Stimulated activated naive CD4-positive, alpha-beta T cell treated with Interleukin-2 at 50 U/mL for 16 hours (primary cell): ENCODE measurements at regions not wholly inside any gene's neighbourhood (a gene's known extent, or its start where the extent isn't known, plus 50 kb on each side); places are given as distances from the start of the nearest gene placed in this dataset.
A peak's percentile ranks its signal among the peaks of the same experiment; 100 is the strongest.
"Not testable (repeated sequence)": the region's sequence is repeated elsewhere in the genome, so short reads cannot be mapped to it uniquely, and the experiment has no call there.

ENCODE experiments used
- DNase-seq: peaks from one replicate; lab custom pipeline; 2025; lab: John Stamatoyannopoulos, UW

DNA sequence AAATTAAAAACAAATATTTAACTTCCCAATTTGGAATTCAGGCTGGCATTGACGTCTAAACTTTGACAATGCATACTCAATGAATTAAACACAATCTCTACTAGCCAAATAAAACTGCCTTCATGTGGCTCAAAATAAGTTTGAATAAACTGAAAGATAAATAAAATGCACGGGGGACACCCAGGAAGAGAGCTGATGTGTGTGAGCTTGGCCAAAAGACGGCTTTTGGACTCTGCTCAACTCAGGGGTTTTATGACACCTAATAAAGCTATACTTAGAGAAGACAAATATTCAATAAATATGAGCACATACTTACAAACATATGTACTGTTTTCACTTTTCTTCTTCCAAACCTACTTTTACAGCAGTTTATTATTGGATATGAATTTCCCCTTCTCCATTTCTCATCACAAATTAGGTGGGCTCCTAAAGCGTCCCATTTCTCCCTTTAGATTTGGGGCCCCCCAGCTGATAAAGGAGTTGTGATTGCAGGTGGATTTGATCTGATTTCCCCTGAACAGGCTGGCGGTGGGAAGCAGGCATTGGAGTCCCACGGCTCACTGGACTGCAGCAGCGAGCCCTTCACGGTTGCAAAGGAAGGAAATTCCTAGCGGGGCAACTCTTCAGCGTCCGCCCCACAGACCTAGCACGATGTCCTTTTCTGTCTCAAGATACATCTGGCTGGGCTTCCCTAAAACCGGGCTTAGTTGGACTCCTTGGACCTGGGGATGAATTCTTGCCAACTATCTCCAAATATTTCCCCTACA lies 79.6 kb downstream of the INSIG1 start:
- no peak for DNase-seq

DNA sequence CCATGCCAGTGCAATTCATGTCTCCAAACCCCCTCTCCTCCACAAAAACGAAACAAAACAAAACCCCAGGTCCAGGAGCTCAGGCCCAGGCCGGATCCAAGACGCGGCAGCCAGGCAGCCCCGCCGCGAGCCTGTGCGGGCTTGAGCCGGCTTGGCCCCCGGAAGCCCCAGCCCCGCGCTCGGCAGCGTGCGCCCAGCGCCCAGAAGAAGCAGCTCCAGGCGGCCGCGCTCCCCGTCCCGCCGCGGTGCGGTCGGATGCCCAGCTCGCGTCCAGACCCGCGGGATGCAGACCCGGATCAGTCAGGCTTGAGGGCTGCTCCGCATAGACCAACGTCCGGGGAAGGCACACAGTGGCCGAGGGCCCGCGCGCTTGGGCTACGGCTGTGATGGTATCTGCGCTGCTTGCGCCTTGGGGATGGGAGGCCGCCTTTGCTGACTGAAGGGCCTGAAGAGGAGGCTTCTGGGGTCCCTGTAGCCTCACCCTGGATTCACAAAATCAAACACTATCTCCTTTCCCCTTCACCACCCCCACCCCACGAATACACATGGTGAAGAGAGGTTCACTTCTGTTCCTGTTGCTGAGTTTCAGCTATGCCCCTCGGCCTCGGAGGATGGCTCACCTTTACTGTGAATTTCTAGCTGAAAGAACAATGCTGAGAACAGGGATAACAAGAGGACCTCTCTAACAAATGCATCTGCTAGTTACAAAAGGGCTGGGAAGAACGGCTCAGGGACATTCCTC lies 79.9 kb upstream of the EN2 start:
- no peak for DNase-seq

DNA sequence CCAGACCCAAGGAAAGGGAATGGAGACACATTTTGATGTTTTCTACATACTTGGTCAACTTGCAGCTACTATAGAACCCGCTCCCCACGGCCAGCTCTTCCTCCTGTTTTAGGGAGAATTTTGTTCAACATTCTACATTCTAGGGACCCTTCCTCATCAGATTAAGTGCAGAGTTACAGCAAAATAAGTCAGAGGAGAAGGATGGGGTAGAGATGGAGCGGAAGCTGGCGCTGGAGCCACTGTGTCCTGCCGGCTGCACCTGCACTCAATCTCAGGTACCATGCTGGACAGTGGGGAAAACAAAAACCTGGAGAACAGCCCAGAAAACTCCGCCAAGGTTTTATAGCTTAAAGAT lies 79.4 kb upstream of the EN2 start:
- DNase-seq, result no peak

DNA sequence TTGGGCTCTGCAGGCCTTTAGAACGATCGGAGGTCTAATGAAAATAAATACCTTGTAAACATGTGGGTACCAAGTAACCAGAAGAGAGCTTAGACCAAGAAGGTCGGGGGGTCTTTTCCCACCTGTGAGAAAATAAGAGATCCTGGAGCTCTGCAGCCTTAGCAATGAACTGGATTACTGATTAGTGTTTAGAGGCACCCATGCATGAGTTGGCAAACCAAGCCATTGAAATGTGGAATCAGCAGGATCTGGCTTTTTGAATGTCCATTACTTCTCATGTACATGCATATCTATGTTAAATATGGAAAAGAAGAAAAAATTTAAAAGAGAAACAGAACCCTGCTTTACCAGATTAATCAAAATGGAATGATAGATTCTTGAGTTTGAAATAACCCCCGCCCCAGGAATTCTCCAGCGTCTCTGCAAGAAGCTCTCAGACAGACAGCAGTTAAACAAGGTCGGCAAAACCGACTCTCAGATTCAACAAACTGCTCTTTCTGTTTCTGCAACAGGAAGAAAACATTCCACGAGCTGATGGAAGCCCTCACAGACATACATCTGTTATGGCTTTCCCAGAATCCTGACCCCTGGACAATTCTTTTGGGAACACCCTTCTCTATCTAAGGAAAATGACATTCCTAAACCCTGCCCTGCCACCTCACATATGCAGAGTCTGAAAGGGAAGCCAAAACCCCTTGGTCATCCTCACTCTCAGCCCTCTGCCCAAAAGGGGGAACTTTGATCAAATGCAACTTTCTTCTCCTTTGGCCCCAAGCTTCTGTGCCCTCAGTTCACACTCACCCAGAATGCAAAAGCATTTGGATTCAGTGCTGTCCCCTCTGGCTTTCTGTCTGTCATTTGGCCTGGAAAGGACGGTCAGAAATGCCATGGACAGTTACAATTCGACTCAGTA lies 78.7 kb upstream of the EN2 start:
- DNase-seq, result no peak

DNA sequence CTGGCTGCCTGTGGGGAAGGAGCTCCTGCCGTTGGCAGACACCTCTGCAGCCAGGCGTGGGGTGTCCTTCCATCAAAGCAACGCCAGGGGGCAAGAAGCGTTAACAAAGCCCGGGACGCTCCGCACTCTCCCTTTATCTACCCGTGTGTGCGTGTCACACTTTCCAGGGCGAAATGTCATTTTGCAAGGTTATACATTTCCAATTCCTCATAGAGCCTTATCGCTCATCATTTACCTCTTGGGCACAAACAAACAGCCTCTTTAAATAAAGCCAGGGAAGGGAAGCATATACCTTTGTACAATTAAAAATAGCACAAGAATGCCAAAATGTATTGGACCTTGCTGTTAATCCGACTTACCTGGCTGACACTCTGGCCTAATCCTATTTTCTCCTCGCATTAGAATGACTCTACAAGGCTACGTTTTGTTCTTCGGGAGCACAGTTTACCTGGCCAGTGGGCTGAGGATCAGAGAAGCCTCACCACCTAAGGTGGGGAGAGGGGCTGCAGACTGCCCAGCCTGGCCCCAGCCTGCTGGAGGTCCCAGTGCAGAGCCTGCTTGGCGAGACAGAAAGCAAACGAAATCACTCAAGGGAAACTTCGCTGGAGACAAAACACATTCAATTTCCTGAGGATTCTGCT lies 77.6 kb upstream of the EN2 start:
- peak; percentile 65 for DNase-seq

DNA sequence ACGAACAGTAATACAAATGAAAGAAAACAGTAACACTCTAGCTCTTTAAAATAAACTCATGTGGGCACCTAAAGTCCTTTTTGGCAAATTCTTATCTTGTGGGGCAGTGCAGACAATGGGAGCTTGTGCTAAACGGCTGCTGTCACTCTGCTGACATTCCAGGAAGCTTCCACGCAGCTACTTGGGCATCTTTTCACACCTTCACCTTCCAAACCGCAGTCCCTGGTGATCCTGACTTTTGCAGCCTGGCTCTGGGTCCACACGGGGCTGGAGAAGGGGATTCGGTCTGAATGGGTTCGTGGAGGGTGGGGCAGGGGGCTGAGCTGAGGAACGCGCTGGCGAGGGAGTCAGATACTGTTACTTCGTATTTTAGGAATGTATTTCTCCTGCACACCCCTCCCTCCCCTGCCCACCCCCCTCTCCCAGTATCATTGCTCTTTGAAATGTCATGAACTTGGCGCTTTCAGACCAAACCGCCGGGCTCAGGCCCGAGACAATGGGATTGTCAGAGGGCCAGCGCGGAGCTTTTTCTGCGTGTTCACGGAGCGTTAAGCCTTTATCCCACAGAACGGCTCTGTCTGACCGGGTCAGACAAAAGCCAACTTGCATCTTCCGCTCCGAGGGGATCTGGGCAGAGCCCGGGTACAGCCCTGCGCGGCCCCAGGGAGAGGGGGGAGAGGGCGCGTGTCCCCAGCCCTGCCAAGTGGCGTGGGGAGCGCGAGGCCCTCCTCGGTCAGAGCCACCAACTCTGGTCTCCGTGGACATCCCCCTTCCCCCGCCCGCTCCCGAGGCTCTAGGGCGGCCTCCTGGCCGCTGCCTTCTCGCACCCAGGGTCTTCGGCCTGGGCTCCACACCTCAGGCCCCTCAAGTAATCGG lies 76.7 kb upstream of the EN2 start:
- DNase-seq, result no peak

DNA sequence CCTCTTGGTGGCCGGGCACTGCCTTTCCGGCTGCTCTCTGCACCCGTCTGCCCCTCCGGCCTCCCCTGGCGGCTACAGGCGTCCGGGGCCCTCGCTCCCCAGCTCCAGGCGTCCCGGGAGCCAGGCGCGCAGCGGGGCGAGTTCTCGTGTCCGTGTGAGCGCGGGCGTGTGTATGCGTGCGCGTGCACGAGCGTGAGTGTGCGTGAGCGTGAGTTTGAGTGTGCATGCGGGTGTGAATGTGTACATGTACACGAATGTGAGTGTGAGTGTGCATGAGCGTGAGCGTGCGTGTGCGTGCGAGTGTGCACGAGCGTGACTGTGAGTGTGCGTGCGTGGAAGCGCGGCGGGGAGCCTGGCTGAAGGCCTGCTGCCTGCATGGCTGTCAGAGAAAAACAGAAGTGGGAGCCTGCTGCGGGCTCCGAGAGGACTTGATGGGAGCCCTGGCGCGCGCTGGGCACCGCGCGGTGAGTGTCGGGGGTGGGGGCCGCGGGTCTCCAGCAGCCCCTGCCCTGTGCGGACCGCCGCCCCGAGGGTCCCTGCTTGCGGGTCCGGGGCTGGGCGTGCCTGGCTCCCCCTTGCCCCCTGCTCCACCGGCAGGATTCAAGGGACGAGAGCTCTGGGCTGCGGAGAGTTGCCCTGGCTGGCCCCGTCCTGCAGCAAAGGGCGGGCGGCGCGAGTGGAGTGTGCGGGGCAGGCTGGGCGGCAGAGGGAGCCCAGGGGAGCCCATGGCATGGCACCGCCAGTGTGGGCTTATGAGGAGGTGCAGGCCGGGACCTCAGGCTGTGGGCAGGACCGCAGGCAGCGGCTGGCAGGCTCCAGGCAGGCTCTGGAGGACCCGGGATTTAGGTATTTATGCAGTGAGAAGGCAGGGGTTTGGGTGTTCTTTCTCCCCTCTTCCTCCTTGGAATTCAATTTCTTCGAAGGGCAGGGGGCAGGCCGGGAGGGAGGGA lies 75.8 kb upstream of the EN2 start:
- DNase-seq, result no peak

DNA sequence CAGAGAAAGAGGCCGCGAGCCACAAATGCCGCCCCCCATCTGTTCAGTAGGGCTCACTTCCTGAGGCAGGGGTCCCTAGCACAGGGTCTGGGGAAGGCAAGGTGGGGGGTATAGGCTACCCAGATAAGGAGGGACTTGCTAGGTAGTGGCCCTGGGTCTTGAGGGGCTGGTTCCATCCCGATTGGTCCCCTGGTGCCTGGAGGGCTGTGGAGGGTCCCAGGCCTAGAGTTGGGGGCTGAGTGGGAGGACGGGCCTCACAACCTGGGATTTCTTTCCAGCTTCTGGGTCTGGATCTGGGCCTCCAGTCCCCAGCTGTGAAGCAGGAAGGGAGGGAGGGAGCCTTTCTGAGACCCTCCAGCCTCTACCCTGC lies 75.1 kb upstream of the EN2 start:
- DNase-seq, result no peak

DNA sequence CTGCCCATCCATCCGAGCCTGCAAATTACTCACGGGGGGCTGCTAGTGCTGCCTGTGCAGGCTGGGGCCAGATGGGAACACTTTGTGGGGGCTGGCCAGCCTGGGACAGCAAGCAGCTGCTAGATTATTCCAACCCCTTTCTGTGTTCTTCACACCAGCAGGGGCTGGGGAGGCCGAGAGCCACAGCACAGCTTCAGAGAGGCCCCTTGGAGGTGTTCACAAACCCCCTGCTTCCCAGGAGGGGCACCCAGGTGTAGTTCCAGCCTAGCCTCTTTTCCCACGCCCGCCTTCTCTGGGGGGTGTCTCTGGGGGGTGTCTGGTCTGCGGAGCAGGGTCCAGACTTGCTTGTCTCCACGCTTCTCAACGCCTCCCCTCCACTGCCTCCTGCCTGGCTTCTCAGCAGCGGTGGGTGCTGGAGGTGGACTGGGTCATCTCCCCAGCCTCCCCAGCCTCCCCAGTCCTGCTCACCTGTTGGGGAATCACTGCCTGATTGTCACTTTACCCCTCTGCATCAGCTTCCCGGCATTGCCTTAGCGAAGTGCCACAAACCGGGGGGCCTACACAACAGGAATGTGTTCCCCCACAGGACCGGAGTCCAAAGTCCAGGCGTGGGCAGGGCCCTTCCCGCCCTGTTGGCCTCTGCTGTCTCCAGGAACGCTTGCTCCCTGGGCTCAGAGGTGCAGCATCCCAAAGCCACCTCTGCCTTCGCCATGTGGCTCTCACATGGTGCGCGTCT lies 74.0 kb upstream of the EN2 start:
- DNase-seq, result no peak

DNA sequence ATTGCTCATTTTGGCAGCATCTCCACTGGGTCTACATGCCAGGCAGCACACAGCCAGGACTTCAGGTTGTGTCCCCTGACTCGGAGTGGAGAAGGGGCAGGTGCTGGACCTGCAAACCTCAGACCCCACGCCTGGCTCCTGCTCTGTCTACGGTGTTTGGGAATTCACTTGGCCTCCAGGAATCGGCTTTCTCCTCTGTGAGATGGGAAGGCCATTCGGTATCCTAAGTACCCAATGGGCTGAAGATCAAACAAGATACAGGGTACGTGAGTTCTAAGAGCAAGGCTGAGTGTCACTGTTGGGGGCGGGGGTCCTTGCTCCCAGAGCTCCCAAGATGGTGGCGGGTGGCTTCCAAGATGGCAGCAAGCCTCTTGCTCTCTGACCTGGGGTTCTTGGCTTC lies 73.2 kb upstream of the EN2 start:
- DNase-seq, result no peak

DNA sequence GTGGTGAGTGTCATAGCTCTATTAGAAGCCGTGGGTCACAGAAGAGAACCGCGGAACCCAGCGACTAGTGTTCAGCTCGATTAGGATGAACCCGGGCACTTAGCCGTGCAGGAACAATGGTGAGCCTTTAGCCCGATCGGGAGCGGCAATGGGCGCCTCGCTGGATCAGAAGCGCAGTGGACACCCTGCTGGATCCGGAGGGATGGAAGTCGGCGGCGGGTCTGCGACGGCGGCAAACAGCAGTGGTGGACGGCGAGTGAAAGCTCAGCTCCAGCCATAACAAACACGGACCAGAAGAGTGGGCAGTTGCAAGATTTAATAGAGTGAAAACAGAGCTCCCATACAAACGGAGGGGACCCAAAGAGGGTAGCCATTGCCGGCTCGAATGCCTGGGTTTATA lies 72.7 kb upstream of the EN2 start:
- DNase-seq, result not testable (repeated sequence)

DNA sequence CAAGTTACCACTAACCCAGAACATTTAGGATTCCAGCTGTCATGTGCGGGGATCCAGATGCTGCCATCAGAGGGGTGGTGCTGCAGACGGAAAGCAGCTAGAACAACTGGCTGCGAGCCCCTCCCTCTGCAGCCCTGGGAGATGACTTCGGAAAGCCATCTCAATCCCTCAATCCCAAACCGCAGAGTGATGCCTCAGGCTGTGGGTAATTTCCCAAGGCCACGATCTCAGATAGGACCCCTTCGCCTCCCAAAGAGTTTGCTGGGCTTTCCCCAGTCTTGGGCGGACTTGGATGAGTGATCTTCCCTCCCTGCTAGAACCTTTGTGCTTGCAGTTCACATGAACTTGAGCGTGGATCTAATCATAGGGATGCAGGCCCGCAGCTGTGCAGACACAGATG lies 71.3 kb upstream of the EN2 start:
- DNase-seq, result no peak

DNA sequence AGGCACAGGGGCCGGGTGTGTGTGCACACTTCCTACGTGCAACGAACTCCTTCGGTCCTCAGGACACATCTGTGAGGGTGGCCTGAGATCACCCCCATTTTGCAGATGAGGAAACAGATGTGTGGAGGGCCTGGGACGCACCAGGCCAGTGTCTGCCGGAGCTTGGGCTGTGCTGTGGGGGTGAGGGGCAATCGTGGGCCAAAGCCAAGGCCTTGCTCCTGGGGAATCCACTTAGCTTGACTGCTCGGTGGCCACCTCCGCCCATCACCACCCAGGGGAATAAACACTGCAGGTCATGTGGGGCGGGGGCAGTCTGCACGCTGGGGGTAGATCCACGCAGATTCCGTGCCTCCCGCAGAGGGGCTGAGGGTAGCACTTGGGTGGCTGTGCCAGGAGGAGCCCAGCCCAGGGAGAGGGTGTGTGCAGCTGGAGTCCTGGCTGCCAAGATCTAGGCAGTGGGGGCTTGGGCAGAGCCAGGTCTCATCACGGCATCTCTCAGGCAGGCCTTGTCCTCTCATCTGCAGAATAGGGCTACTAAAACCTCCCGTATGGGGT lies 70.8 kb upstream of the EN2 start:
- DNase-seq, result no peak

DNA sequence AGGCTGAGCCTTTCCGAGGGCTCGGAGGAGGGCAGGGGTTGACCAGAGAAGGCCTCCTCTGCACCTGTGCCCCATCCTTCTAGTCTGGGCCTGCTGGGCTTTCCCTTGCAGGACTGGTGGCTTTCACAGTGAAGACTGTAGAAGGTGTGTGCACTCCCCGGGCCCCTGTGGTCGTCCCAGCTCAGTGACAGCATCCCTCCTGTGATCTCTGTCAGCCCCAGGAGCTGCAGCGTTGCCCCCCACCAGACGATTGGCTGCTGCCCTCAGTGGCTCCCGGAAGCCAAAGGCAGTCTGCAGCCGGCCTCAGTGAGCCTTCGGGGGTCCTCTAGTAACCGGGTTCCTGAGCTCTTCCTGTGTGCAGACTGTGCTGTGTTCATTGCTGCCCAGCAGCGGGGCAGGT lies 69.4 kb upstream of the EN2 start:
- no peak for DNase-seq

DNA sequence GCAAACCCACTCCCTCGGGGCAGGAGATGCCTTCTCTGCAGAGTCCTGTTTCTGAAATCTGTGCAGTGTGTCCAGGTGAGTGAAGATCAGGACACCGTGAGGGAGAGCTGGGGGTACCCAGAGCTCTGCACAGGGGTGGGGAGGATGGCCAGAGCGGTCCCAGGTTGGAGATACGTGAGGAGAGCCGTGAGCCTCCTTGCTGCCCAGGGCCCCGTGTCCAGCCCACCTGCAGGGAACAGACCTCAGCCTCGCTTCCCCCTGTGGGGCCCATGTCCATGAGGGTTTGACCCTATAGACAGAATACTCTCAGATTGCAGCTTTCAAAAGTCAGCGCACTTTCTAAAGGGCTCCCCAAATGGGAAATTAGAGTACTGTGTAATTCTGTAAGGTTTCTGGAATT lies 66.5 kb upstream of the EN2 start:
- no peak for DNase-seq

DNA sequence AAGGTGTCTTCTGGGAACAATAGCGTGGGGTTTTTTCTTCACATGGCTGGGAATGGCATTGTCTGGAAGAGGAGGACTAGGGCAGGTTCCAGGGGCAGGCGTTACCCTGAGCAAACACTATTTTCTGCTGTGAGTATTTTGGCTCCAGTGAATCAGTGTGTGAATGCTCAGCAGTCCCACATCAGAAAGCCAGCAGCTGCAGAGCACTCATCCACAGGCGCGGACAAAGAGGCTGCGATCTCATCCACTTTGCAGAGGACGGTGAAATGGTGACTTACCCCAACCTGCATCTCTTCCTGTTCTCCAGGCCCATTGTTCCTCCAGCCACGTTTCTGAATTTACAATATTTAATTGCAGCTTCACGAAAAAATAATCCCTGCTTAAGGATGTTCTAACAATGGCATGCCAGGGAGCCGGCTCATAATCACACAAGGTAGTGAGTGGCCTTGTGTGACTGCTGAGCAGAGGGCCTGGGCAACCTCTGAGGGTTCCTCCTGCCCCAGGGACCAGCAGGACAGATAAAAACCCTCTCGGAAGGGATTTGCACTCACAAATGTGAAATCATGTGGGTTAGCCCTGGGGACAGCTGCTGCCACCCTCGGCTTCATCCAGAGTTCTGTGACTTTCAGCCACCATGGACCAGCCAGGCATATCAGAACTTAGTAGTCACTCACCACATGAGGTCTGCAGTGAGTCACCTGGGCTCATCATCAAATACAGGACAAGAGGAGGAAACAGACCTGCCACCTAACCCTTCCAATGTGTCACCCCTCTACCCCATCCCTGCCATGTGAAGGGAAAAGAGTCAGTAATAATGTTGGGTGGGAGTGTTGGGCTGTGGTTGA lies 65.0 kb upstream of the EN2 start:
- DNase-seq, result no peak

DNA sequence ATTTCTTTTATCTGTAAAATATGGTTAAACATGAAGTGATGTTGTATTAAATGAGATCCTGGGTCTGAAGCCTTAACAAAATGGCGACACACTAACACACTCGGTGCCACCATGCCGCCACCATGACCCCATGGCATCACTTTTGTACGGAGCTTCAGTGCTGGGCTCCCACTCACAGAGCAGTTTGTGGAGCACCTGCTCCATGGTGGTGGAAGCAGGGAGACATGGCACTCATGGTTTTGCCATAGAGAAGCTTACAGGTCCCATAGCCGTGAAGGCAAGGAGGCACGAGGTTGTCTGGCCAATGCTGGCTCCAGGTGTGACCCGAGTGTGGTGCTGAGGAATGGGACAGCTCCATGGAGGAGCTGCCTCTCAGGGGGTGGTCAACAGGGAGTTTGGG lies 63.5 kb upstream of the EN2 start:
- no peak for DNase-seq

DNA sequence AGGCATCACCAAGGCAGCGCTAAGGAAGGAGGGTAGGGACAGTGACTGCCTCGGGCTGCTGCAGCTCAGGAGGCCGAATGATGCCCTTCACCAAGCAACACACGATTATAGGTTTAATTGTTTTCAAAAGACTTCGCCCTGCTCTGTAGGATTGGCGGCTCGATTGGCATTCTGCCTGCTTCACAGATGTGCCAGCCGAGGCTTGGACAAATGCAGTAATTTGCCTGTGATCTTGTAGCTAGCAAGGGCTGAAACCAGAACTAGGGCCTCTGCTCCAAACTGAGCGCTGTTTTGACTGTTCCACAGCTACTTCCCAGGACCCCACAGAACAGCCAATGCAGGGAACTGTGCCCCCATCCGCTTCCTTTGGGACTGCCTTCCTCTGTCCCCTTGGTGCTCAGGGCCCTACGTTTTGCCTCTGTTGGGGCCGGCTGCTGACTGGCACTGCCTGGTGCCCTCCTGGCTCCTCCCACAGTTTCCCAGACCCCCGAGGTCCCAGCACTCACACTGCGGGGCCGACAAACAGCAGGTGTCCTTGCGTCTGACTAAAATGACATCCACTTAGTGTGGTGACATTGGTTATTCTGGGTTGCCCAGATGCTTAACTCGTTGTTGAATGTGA lies 62.6 kb upstream of the EN2 start:
- DNase-seq, result no peak
